NCI-H2107 treated with DMSO at 0.1 percent for 48 hours (cell line): ENCODE measurements at regions not wholly inside any gene's neighbourhood (a gene's known extent, or its start where the extent isn't known, plus 50 kb on each side); places are given as distances from the start of the nearest gene placed in this dataset.
"Not testable (repeated sequence)": the region's sequence is repeated elsewhere in the genome, so short reads cannot be mapped to it uniquely, and the experiment has no call there.

Experiments used
- DNase-seq: peaks from one replicate; lab custom pipeline; 2025; ENCODE audit not compliant: unreplicated experiment; lab: John Stamatoyannopoulos, UW

DNA sequence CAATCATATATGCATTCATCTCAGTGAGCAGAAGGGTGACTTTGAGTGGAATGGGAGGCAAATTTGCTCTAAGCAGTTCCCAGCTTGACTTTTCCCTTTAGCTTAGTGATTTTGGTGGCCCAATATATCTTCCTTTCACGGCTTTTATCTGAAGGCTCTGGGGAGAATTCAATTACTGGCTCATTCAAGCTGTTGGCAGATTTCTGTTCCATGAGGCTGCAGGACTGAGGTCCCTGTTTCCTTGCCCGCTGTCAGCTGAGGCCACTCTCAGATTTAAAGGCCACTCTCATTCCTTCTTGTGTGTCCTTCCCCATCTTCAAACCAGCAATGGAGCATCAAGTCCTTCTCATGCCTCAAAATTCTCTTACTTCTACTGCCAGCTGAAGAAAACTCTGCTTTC lies 170.4 kb upstream of the ATP10A start:
- DNase-seq, result no peak

DNA sequence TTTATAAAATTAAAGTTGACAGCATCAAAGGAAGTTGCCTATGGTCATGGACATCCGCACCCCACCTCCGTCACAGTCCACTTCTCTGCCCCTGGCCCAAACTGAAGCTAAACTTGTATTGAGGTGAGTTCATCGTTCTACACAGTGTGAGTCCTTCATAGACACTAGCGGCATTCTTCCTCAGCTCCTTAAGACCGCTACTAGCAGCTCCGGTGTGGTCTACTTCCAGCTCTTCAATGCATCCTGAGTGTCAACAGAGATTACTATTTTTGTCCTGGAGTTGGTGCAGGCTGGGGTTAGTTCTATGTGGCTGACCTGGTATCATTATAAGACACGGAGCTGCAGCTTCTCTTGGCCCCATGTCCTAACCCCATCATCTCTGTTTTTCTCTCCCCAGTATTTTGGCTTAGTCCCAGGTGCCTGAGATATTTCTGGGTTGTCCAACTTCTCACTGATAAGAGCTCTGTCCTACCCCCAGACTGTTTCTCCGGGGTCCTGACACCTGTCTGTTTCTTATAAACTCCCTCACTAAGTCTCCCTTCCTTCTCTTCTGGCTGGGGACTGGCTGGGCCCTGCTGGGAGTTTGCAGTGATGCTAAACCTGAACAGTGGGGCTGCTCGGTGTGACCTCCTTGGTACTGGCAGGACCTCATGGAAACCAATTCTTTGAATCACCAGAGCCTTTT lies 169.2 kb upstream of the ATP10A start:
- no peak for DNase-seq

DNA sequence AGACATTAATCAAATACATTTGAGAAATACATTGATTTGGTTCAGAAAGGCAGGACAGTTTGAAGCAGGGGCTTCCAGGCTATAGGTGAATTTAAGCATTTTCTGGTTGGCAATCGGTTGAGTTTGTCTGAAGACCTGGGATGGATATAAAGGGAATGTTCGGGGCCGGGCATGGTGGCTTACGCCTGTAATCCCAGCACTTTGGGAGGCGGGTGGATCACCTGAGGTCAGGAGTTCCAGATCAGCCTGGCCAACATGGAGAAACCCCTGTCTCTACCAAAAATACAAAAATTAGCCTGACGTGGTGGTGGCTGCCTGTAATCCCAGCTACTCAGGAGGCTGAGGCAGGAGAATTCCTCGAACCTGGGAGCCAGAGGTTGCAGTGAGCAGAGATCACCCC lies 166.5 kb upstream of the ATP10A start:
- DNase-seq, result not testable (repeated sequence)

DNA sequence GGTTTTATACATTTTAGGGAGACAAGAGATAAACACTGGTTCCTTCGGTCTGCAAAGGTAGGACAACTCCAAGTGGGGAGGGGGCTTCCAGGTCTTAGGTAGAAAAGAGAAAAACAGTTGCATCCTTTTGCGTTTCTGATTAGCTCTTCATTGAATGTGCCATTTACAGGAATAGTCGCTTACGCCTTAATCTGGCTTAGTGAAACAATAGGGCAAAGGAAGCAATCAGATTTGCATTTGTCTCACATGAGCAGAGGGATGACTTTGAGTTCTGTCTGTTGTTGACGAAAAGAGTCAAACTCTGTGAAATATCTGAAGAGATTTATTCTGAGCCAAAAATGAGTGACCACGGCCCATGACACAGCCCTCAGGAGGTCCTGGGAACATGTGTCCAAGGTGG lies 166.0 kb upstream of the ATP10A start:
- DNase-seq, result no peak

DNA sequence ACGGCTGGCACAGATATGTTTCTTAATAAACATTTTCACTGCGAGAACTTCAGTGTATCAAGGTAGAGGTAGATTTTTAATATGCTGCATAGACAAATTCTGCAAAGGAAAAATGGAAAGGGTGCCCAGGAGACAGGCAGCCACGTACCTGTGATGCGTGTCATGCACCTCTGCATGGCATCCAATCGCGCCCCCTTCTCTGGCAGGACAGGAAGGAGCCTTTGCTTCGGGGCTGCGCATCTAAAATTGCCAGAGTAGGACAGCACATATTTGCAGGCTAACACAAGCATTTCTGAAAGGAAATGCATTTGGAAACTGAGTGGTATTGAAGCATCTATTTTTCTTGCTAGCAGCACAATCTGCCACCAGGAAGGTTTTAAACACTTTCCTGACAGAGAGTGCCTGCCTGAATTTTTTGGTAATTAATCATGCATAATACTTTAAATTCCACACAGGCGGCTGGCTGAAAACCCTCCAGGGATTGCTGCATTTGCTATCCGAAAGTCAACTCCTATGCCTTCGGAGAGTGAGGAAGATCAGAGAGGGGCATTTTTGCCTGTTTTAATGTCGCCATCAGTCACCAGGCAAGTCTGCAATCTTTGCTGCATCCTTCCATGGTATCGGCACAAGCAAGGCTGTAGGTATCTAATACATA lies 165.1 kb upstream of the ATP10A start:
- DNase-seq, result no peak

DNA sequence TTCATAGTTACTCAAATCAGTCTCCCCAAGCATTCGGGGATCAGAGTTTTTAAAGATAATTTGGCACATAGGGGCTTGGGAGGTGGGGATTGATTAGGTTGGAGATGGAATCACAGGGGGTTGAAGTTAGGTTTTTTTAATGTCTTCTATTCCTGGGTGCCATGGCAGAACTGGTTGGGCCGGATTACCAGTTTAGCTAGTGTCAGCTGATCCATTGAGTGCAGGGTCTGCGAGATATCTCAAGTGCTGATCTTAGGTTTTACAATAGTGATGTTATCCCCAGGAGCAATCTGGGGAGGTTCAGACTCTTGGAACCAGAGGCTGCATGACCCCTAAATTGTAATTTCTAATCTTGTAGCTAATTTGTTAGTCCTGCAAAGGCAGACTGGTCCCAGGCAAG lies 163.5 kb upstream of the ATP10A start:
- not testable (repeated sequence) for DNase-seq

DNA sequence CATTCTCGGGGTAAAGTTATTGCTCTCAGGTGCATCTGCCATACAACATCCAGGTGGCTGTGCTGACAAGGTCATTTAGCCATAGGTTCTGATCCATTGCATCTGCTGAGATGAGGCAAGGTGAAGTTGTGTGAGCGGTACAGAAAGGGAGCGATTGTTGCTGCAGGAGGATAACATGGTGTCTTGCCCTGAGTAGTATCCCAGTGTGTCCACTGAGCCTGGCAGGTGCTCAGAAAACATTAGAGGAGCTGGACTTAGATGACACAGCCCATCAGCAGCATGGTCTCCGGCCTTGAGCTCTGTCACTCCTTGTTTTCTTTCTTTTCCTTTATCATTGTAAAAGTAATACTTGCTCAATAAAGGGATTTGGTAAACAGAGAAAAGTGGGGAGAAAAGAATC lies 161.1 kb upstream of the ATP10A start:
- no peak for DNase-seq

DNA sequence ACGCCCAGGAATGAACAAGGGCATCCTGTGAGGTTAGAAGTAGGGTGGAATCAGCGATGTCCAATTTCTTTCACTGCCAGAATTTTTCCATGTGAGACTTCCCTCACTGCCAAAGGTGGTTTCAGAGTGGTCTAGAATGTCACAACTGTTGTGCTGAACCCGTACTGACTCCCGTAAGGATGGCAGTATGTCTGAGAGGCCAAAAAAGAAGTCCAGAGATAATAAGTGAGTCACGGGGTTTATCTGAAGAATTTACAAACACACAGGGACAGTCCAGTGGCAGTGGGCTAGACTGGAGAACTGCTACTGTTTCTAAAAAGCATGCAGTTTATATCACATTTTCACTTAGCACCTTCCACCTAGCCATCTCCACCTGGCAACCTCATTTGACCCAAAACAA lies 160.6 kb upstream of the ATP10A start:
- DNase-seq, result no peak

DNA sequence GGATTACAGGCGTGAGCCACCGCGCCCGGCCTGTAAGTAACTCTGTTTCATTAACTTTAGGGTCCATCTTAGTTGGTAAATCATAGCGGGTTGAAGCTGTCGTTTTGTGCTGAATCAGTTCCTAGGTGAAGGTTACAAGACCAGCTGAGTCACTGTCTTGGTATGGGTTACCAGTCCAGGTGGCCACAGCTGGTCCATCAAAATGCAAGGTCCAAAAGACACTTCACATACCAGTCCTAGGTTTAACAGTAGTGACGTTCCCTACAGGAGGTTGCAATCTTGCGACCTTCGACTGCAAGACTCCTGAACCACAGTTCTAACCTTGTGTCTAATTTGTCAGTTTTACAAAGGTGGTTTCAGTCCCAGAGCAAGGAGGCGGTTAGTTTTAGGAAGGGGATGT lies 160.1 kb upstream of the ATP10A start:
- DNase-seq, result no peak

DNA sequence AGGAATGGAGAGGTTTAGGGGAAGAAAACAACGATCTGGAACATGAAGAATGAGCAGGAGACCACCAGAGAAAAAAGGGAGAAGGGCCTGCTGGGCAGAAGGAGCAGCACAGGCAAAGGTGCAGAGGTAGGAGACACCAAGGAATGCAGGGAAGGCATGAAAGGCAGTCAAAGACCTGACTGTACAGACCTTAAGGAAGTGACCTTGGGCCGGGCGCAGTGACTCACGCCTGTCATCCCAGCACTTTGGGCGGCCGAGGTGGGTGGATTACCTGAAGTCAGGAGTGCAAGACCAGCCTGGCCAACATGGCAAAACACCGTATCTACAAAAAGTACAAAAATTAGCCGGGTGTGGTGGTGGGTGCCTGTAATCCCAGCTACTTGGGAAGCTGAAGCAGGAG lies 157.7 kb upstream of the ATP10A start:
- no peak for DNase-seq

DNA sequence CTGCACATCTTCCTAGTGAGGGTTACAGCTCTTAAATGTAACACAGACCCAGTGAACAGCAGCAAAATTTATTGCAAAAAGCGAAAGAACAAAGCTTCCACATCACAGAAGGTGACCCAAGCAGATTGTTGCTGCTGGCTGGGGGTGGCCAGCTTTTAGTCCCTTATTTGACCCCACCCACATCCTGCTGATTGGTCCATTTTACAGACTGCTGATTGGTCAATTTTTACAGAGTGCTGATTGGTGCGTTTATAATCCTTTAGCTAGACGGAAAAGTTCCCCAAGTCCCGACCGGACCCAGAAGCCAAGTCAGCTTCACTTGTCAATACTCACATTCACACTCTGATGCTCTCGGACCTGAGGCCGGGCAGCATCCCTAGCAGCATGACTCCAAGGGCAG lies 154.5 kb upstream of the ATP10A start:
- no peak for DNase-seq

DNA sequence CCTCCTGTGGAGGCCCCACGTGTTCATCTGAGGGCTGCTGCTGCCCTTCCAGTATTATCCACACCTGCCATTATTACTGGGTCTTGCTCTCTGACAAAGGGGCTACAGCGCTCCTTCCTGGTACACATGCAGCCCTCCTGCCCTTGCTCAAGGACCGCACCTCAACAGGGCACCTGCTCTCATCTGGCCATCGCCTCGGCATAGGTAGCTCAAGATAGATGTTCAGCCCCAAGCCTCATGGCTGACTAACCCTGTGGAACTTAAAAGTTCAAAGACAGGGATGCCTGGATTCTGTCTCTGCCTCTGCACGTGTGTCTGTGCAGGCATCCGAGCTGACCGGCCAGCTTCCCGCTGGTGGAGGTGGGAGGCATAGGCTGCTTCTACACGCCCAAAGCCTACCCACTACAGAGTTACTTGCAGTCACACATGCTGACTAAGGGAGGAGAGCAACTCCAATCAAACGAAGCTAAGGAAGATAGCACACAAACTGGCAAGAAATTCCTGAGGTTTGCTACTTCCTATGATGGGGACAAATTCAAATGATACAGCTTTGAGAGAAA lies 152.5 kb upstream of the ATP10A start:
- no peak for DNase-seq

DNA sequence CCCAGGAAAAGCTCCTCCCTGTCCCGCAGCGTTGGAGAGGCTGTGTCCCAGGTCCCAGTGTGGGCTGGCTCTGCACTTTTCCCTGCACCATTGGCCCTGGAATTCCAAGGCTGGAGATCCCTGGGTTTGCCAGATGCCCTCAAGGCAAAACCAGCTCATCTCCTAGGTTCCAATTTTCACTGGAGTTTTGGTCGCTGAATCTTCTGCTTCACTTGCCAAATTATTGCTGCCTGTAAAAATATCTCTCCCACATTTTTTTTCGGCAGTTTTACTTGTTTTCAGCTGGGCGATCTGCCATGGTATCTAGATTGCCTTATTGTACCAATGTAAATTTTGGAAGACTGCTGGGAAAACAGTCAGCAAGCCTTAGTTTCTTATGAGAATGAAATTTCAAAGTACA lies 150.9 kb upstream of the ATP10A start:
- no peak for DNase-seq

DNA sequence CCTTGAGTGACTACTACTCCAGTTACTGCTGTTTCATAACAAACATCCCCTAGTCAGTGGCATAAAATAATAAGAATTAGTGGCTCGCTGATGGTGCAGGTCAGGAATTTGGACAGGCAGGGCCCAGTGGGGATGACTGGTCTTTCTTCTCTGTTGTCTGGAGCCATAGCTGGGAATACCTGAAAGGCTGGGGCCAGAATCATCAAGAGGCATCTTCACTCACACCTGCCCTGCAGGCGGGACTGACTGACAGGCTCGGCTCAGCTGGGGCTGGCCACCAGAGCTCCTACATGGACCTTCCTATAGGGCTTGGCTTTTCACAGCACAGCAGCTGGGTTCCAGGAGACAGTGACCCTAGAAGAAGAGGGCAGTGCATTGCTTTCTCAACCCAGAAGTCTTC lies 148.8 kb upstream of the ATP10A start:
- no peak for DNase-seq

DNA sequence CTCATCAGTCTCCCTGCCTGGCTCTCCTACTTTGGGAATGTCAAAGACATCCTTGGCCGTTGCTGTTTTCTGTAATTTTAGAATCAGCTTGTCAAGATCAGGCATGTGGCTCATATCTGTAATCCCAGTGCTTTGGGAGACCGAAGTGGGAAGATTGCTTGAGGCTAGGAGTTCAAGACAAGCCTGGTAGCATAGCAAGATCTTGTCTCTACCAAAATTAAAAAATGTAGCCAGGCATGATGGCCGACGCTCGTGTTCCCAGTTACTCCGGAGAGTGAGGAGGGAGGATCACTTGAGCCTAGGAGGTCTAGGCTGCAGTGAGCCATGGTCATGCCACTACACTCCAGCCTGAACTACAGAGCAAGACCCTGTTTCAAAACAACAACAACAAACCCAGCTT lies 144.0 kb upstream of the ATP10A start:
- no peak for DNase-seq

DNA sequence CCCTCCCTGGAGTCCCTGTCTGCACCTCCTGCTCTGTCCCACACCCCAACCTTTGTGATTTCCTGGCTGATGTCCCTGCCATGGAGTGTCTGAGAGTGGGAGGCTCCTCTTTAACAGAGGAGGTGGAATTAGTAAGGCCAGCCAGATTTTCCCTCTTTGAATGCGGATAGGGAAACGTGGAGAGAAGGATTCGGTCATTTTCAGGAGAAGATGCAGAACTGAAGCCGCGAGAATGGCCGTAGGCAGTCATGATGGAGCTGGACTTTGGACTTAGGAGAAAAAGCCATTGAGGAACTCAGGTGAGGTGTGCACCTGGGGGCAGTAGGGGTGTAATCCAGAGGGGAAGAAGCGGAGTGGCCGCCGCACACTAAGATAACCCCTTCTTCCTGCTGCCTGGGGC lies 138.1 kb upstream of the ATP10A start:
- no peak for DNase-seq

DNA sequence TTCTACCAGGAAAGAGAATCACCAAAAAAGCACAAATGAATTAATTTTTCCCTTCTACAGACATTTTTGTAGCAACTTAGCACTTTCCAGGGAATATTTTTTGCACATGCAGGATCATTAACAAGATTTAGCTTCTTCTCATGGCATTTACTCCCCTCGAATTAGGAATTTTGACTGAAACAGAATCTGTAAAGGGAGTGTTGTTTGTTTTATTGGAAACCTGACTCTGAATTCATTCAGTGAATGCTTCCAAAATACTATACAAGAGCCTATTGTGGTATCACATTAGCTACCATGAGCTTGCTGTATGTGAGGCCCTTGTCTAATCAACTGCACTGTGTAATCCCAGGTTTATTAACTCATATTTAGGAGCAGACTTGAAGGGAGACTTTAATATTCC lies 130.4 kb upstream of the ATP10A start:
- DNase-seq, result no peak

DNA sequence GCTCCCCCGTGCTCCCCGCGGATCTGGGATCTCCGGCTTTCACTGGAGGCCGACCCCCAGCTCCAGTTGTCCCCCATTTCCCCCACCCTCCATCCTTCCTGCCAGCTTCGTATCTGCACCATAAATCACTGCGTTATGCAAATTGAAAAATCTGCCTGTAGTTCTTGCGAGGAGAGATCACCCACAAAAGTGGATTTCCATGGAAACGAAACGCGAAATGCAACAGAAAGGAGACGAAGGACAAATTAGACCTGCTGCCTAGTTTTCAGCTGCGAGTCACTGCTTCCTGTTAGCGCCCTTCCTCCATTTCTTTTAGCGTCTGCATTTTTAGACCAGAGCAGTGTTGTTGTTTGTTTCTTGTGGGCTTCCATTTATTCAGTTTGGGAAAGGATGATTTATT lies 127.1 kb upstream of the ATP10A start:
- DNase-seq, result no peak

DNA sequence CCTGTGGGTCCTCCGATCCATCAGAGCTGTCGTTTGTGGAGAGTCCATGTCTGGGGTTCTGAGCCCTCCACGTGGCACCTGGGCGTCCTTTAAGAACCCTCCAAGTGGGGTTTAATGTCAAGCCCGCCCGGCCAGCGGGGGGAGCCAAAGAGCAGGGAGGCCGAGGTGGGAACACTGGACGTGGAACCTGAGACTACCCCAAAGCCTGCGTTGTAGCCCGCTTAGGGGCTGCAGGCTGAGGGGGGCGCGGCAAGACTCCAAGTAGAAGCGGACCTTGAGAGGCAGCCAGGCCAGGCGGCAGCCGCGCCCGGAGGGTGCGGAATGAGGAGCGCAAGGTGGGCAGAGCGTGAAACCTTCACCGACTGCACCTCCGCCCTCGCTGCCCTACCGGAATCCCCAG lies 126.2 kb upstream of the ATP10A start:
- DNase-seq, result no peak

DNA sequence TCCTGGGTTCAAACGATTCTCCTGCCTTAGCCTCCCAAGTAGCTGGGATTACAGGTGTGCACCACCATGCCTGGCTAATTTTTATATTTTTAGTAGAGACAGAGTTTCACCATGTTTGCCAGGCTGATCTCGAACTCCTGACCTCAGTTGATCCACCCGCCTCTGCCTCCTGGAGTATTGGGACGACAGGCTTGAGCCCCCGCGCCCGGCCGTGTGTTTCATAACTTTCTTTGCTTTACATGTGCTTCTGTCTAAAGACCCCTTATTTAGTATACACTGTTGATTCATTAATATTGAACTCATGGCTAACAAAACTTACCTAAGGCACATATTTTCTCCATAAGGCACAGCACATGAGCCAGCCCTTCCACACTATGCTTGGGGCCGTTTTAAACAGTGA lies 125.6 kb upstream of the ATP10A start:
- DNase-seq, result not testable (repeated sequence)

DNA sequence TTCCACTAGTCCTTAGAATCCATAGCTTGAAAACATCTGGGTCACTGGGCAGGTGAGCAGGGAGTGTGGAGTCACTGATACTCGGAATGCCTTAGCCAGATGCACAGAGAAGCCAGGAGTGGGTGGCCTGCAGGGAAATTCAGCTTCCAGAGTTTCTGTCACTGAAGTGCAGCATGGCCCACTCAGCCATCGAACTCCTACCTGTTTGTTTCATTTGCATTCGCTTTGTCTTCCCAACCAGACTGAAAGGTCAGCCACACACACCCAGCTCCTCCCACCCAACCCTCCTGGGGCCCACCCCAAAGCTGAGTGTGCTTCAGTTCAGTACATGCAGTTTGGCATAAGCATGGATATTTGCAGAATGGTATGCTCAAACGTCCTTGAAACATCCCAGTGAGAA lies 124.5 kb upstream of the ATP10A start:
- DNase-seq, result no peak

DNA sequence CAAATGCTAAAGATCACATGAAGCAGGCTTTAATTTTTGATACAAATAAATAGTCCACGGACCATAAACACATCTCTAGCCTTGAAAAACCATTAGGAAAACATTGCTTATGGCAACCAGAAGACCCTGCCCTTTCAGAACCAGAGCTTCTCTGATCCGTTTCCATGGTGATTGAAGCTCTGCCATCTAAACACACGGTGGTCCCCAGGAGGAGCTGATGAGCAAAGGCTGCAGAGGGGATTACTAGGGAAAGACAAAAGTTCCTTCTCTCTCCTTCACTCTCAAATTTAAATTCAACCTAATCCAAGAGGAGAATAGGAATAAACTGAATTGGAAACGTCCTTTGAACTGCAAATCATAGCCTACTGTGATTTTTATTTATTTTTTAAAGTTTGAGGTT lies 122.0 kb upstream of the ATP10A start:
- DNase-seq, result no peak

DNA sequence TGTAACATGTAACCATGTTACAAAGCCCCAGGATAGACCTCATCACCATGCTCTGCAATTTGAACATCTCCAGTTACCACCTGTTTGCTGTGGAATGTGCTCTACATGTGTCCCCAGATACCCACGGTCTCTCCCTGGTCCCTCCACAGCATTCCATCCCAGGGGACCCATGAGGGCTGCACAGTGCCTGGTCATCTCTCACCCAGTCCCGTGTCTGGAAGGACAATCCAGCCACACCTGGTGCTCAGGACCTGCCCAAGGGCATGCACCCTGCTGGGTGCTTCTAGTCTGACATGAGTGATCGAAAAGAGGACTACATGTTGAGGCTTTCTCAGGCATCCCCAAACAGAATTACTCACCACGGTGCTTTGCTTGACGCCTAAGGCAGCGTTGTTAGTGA lies 119.6 kb upstream of the ATP10A start:
- DNase-seq, result no peak
